ENCODE measurements at regions not wholly inside any gene's neighbourhood (a gene's known extent, or its start where the extent isn't known, plus 50 kb on each side); places are given as distances from the start of the nearest gene placed in this dataset.

DNA sequence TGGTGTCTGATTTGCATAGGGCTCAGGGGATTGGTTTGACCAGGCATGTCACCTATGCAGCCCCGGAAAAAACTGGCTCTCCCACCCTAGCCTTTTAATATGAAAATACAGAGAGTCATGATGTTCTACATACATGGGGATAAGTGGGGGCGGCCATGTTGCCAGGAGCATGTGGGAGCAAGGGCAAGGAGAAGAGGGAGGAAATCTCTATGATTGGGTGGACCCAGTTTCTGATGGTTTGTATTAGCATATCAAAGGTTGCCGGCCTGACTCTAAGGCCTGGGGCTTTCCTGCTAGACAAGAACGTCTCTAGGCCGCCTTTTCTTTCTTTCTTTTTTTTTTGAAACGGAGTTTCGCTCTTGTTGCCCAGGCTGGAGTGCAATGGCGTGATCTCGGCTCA is 123.4 kb upstream of the CPSF6 start:
- DNase-seq (ENCODE audit: insufficient read length, low spot score) (no peak), FAIRE-seq (no peak)
- TF ChIP-seq, protein P1, sequence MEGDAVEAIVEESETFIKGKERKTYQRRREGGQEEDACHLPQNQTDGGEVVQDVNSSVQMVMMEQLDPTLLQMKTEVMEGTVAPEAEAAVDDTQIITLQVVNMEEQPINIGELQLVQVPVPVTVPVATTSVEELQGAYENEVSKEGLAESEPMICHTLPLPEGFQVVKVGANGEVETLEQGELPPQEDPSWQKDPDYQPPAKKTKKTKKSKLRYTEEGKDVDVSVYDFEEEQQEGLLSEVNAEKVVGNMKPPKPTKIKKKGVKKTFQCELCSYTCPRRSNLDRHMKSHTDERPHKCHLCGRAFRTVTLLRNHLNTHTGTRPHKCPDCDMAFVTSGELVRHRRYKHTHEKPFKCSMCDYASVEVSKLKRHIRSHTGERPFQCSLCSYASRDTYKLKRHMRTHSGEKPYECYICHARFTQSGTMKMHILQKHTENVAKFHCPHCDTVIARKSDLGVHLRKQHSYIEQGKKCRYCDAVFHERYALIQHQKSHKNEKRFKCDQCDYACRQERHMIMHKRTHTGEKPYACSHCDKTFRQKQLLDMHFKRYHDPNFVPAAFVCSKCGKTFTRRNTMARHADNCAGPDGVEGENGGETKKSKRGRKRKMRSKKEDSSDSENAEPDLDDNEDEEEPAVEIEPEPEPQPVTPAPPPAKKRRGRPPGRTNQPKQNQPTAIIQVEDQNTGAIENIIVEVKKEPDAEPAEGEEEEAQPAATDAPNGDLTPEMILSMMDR (IDR thresholded peaks at IDR 0.05; ENCODE audit: insufficient read depth, missing control alignments), result no peak

DNA sequence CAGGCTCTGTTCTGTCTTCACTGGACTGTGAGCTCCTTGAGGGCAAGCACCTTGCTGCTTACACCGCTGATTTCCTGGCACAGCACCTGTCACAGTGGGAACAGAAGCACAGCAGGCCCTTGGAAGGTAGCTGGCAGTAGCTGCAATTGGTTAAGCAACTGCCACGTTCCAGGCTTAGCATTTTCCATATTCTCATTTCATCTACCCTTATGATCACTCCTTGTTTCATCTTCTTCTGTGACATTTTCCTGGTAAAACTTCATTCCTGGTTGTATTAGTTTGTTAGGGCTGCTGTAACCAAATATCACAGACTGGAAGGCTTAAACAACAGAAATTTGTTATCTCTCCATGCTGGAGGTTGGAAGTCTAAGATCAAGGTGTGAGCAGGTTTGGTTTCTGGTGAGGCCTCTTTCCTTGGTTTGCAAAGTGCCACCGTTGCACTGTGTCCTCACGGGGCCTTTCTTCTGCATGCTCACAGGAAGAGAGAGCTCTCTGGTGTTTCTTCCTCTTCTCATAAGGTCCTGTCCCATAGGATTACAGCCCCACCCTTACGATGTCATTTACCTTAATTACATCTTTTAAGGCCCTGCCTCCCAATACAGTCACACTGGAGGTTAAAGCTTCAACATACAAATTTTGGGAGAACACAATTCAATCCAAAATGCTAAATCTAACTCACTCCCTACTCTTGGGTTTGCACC is 121.7 kb upstream of the CPSF6 start:
- FAIRE-seq (no peak), DNase-seq (ENCODE audit: insufficient read length, low spot score) (no peak)
- TF ChIP-seq, protein P1 (IDR thresholded peaks at IDR 0.05; ENCODE audit: insufficient read depth, missing control alignments), result no peak

- FAIRE-seq, result no peak
- TF ChIP-seq, protein P1 (IDR thresholded peaks at IDR 0.05; ENCODE audit: insufficient read depth, missing control alignments), result no peak
- no peak for DNase-seq (ENCODE audit: insufficient read length, low spot score)
These were observed 120.9 kb upstream of the CPSF6 start for GRCh38 chr12:69118516-69118915.

DNA sequence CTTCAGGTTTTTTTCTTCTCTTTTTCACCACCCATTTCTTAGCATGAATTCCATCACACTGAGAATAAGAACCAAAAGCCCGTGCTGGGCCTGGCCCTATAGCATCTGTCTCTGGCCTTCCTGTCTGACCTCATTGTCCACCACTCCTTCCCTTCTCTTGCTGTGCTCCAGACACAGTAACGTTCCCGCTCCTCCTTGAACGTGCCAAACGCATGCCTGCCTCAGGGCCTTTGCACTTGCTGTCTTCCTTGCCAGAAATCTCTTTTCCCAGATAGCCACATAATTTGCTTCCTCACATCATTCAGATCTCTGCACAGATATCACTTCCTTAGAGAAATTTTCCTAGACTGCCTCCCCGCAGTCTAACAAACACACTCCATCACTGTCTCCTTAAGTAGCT is 119.6 kb upstream of the CPSF6 start:
- DNase-seq (ENCODE audit: insufficient read length, low spot score), result no peak
- FAIRE-seq, result no peak
- TF ChIP-seq, protein P1 (IDR thresholded peaks at IDR 0.05; ENCODE audit: insufficient read depth, missing control alignments), result no peak

GRCh38 chr12:69120354-69120753 is 119.0 kb upstream of the CPSF6 start:
- no peak for DNase-seq (ENCODE audit: insufficient read length, low spot score)
- TF ChIP-seq, protein P1 (IDR thresholded peaks at IDR 0.05; ENCODE audit: insufficient read depth, missing control alignments), result no peak
- FAIRE-seq, result no peak

DNA sequence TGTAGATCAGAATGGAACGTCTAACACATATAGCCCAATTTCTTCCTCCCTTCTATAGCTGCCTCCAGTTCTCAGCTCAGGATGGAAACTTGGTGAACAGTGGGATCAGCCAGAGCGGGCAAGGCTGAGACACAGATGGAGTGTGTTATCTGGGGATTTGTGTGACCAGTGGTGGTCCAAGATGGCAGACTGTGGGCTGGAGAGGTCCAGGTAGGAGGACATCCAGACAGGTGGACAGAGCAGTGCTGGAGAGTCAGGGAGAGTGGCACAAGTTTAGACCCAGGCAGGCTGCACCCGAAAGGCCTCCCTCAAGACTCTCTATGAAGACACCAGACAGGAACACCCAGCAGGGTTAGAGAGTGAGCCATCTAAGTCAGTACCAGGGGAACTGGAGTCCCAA is 116.1 kb upstream of the CPSF6 start:
- no peak for DNase-seq (ENCODE audit: insufficient read length, low spot score)
- TF ChIP-seq, protein P1 (IDR thresholded peaks at IDR 0.05; ENCODE audit: insufficient read depth, missing control alignments), result no peak
- FAIRE-seq, result no peak

GRCh38 chr12:69123919-69124638 is 115.3 kb upstream of the CPSF6 start:
- TF ChIP-seq, protein P1 (IDR thresholded peaks at IDR 0.05; ENCODE audit: insufficient read depth, missing control alignments), result no peak
- no peak for DNase-seq (ENCODE audit: insufficient read length, low spot score)
- no peak for FAIRE-seq

Measured in D721Med (cell line).